COLO668 (cell line): ENCODE measurements at regions not wholly inside any gene's neighbourhood (a gene's known extent, or its start where the extent isn't known, plus 50 kb on each side); places are given as distances from the start of the nearest gene placed in this dataset.

ENCODE experiments used
- DNase-seq: peaks from one replicate; lab custom pipeline; 2025; ENCODE audit not compliant: unreplicated experiment; lab: John Stamatoyannopoulos, UW

DNA sequence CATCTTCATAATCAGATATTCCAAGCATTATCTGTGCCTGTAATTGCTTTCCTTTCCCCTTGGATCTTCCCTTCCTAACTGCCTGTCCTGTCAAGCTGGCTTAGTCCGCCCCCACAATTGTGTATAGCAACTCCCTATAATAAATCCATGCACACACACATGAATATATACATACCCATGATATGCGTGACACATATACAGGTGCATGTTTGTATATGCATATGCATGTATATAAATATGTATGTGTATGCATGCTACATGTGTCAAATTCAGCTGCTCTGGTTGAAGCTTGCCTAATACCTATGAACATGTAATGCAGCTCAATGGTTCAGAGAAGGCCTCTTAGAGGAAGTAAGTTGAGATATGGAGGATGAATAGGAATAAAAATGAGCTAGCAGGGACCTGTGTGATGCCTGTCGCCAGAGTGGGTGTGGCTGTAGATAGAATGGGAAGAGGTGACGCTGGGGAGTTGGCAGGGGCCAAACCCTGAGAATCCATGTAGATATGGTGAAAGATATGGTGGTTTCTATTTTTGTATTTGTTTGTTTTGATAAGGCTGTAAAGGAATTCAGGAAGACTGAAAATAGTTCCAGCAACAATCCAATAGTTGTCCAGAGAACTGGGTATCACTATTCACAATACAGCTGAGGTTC lies 595.0 kb upstream of the BOD1L1 start:
- DNase-seq, result no peak

GRCh38 chr4:14223461-14223860 lies 595.9 kb upstream of the BOD1L1 start:
- DNase-seq, result no peak

GRCh38 chr4:14225688-14226207 lies 598.2 kb upstream of the BOD1L1 start:
- peak; percentile 41 for DNase-seq

DNA sequence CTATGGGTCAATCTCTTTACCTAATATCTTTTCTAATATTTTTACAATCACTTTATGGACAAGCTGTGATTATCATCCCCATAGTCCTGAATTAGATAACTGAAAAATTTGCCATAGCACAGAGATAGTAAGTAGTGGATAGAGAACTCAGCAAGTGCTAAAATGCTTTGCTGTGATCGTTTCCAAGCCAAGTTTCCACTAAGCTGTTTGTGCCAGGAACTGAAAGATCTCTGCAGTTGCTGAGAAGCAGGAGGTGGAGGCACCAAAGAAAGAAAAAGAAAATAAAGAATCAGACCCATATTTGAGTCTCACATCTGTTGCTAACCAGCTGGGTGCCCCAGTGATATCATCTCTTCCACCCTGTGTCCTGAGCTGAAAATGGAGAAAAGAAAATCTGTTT lies 605.6 kb upstream of the BOD1L1 start:
- DNase-seq, result no peak

GRCh38 chr4:14234307-14234706 lies 606.8 kb upstream of the BOD1L1 start:
- no peak for DNase-seq

DNA sequence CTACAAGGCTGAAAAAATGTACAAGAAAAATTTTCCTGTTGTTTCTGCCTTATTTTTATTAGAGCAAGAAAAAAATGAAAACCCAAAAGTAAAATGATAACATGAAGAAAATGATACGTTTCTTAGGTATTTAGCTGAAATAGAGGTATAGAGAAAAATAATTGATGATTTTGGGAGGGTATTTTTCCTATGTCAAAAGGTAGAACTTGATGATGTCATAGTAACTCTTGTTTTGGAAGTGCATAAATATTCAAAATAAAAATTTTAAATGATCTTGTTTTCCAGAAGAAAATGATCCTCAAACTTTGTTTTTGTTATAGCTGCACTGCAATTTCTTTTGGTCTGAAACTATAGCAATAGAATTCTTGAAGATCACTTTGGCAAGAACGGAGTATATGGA lies 608.8 kb upstream of the BOD1L1 start:
- DNase-seq, result no peak

GRCh38 chr4:14237911-14238310 lies 610.4 kb upstream of the BOD1L1 start:
- DNase-seq, result no peak

DNA sequence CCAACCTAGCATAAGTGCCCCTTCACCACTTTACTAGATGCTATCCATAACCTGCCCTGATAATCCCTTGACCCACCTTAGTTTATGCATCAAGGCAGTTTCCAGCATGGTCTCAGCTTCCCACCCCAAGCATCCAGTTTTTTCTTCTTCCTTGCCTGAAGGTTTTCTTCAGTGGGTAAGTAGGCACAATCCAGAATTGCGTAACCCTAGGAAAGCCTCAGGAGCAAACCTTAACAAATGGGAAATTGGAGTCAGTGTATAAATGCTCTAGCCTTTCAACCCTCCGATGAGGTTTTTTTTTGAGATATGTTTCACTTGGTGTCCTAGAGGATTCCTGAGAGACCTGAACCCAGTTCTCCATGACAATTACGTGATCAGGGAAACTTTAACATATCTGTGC lies 614.0 kb upstream of the BOD1L1 start:
- DNase-seq, result no peak

GRCh38 chr4:14247767-14248166 lies 620.2 kb upstream of the BOD1L1 start:
- no peak for DNase-seq

DNA sequence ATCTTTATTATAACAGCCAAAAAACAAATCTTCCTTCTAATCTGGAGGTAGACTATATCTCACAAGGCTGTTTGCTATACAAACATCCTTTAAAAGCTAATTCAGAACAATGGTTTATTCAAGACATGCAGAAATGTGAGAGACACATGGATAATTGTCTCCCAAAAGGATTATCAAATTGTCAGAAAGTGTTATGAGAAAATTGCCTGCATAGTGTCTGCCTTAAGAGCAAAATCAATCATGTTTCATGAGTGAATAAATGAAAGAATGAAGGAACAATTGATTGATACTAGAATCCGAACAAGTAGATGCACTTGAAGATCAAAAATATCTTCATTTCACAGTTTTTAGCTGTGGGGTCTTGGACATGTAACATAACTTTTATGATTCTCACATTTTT lies 621.7 kb upstream of the BOD1L1 start:
- DNase-seq, result no peak

- peak; percentile 28 for DNase-seq
Measured at GRCh38 chr4:14254252-14254651, 626.7 kb upstream of the BOD1L1 start.

DNA sequence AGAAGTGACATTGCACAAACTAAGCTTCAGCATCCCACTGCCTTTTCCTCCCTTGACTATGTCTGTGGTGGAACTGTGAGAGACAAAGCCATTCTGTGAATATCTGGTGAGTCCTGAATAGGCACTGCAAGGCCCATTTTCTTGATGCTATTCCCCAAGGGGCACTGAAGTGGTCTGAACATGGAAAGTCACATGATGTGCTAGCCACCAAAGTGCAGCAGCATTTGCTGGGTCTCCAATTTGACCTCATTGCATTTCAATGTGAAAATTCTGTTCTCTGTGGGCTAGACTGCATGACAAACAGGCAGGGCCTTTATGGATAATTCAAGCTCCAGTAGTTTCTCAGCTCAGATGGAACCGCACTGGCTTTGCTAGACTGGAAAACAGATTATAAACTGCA lies 627.4 kb upstream of the BOD1L1 start:
- no peak for DNase-seq

GRCh38 chr4:14257903-14258302 lies 630.4 kb upstream of the BOD1L1 start:
- DNase-seq, result no peak

DNA sequence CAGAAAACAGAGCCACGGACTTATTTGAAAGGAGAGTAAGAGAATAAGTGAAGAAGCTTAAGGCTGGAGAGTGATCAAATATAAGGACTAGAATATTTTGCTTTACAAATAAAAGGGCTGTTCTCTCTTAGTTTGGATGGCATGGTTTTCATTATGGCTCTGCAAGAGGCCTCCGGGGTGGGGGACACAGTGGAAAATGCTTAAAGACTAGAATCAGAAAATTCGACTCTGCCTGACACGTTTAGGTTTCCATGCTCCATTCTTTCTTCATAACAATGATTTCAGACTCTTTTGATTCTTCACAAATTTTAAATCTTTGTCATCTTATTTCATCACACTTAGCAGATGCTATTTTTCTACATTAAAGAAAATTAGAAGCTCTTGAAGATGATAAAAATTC lies 632.4 kb upstream of the BOD1L1 start:
- no peak for DNase-seq

GRCh38 chr4:14260591-14260990 lies 633.1 kb upstream of the BOD1L1 start:
- DNase-seq, result no peak

DNA sequence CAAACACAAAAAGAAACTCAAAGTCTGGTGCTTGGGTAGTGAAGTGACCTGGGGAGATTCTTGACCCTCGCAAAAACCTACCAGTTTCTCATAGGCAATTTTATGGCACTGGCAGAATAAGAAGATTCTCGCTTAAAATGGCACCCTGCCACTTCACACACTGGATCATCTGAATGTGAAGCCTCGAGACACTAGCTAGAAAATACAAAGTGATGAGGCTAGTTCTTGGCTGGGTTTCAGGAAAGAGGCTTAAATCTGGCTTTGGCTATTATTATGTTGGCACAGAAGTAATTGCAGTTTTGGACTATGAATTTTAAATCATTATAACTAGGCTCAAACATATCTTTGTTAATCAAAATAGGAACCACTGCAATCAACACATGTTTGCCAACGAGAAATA lies 634.7 kb upstream of the BOD1L1 start:
- no peak for DNase-seq

- peak; percentile 7 for DNase-seq
Measured at GRCh38 chr4:14264437-14264836, 636.9 kb upstream of the BOD1L1 start.

DNA sequence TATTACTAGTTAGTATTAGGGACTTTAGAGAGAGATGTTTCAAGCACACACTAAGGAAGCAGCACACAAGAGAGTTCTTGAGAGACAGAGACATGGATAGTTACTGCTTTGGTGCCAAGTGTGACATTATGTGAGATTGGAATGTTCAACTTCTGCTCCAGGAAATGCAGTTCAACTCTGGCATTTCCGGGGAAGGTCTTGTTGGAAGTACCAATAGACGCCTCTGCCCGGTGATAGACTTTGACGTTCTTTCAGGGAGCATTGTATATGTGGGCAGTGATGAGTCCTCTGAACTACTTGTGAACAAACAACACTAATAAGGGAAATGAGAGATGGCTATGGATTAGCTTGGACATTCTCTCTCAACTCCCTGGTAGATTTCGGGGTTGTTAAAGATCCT lies 638.1 kb upstream of the BOD1L1 start:
- DNase-seq, result no peak

DNA sequence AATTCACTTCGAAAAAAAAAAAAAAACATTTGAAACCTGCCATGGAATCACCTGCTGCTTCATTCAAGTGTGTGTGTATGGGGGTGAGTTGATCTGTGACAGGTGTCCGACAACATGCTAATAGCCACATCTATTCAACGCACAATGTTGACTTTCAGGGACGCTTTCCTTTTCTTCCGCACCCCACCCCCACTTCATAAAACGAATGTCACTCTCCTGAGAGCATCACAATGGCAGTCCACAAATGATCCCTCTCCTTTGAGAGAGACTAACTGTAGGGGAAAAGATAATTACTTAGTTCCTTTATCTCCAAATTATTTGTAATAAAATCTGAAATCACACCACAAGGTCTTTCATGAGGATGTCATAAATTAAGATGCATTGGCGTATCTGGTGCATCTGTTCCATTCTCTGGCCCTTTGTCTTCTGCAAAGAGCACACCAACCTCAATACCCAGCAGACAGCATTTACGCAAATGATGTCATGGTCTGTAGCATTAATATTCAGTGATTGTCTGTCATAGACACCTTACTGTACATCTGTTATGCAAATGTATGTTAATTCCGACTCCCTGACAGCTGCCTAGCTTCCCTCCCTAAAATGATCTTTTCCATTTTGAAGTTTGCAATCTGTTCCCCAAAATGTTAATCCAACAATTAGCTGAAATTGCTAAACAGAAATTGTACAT lies 640.0 kb upstream of the BOD1L1 start:
- peak; percentile 80 for DNase-seq

- DNase-seq, result no peak
Measured at GRCh38 chr4:14269824-14270223, 642.3 kb upstream of the BOD1L1 start.

DNA sequence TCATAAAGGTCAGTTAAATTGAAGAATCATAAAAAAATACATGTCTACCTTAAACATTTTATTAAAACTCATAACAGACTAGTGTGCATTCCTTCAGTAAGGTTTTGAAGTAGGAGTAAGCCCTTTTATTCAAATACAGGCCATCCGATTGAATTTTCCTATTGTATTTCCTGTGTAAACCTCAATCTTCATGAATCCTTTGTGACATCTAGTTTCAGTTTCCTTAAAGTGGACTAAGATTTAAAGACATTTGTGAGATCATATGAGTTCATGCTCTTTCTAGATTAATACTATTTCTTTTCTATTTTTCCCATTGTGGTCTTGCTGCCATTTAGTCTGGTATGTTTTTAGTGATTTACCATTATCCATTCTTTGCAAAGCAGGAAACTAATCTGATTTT lies 644.7 kb upstream of the BOD1L1 start:
- DNase-seq, result no peak

GRCh38 chr4:14277505-14277904 lies 650.0 kb upstream of the BOD1L1 start:
- DNase-seq, result no peak

GRCh38 chr4:14280567-14280966 lies 653.0 kb upstream of the BOD1L1 start:
- DNase-seq, result no peak
